GM12872 (cell line): ENCODE measurements at regions not wholly inside any gene's neighbourhood (a gene's known extent, or its start where the extent isn't known, plus 50 kb on each side); places are given as distances from the start of the nearest gene placed in this dataset.

Source experiments
- TF ChIP-seq, protein P1 (sequence below): IDR thresholded peaks from 3 replicates; pipeline ENCODE4 v1.5.1; 2011; ENCODE audit warnings: low read depth, mild to moderate bottlenecking, low read length, moderate library complexity; ENCODE audit not compliant: insufficient read depth

DNA sequence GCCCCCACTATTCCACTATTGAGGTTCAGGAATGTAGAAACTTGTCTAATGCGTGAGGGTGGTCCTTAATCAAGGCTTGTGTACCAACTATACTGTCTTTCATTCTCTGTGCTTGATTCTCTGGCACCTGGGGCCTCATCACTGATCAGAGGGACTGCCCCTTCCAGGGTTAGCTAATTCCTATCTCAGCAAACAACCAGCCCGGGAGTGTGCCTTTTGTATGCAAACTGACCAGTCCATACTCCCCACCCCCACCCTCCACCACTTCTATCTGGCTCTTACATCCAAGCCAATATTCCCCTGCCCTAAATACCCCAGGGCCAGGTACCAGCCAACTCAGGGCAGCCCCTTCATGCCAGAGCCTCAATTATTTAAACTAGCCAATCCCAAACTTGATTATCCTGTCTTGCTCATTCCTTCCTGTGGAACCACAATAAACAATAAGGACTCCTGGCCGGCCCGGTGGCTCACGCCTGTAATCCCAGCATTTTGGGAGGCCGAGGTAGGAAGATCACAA, 59.3 kb downstream of the FTHL17 start:
- TF ChIP-seq, protein P1, sequence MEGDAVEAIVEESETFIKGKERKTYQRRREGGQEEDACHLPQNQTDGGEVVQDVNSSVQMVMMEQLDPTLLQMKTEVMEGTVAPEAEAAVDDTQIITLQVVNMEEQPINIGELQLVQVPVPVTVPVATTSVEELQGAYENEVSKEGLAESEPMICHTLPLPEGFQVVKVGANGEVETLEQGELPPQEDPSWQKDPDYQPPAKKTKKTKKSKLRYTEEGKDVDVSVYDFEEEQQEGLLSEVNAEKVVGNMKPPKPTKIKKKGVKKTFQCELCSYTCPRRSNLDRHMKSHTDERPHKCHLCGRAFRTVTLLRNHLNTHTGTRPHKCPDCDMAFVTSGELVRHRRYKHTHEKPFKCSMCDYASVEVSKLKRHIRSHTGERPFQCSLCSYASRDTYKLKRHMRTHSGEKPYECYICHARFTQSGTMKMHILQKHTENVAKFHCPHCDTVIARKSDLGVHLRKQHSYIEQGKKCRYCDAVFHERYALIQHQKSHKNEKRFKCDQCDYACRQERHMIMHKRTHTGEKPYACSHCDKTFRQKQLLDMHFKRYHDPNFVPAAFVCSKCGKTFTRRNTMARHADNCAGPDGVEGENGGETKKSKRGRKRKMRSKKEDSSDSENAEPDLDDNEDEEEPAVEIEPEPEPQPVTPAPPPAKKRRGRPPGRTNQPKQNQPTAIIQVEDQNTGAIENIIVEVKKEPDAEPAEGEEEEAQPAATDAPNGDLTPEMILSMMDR = no peak

- TF ChIP-seq, protein P1 = no peak
Observed at GRCh38 chrX:31007321-31007720, 64.5 kb downstream of the FTHL17 start.

DNA sequence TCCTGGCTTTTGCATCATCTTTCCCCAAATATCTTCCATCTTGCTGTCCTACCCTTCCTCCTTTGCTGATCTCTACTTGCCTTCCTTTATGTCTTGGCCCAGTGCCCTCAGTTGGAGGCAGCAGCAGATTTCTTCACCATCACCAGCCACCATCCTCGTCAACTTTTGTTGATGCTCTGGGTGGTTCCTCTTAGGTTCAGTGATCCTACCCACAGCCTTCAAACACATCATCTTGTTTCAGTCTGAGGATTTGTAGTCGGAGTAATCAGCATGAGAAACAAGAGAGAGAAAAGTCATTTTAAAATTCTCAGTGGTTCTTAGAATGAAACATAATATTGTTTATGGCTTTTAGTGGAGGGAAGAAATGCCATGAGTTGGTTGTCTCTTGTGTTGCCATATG, 65.8 kb downstream of the FTHL17 start:
- TF ChIP-seq, protein P1 = no peak

DNA sequence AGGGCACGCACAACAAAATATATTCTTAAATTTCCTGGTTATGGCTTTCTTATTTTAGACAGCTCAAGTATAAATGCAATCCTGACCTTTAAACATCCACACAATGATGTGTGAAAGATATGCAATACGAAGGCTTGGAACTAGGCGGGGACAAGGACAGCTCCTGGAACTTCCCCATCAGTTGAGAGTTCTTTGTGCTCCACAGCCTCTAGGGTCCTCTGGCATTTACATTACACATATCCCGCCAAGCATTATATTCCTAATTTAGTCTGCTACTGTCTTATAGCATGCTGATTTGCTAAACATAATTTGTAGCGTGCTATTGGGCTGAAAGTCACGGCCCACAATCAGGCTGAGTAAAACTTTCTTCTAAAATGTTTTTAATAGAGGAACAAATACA, 74.4 kb downstream of the FTHL17 start:
- TF ChIP-seq, protein P1 = no peak

DNA sequence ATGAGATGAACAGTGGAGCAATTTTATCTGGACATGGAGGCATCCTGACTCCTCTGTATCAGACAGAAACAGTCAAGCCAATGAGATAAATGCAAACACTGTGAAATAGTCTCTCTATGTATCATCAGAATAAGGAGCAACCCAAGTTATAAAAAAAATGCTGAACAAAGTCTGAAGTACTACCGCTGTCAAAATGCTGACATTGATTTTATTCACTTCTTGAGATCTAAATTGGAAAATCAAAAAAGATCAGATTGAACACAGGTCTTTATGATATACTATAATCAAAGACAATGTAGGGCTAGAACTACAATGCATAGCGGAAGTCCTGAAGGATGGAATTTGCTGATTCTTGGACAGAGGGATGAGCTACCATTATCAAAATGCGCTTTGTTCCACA, 76.1 kb downstream of the FTHL17 start:
- TF ChIP-seq, protein P1 = no peak

DNA sequence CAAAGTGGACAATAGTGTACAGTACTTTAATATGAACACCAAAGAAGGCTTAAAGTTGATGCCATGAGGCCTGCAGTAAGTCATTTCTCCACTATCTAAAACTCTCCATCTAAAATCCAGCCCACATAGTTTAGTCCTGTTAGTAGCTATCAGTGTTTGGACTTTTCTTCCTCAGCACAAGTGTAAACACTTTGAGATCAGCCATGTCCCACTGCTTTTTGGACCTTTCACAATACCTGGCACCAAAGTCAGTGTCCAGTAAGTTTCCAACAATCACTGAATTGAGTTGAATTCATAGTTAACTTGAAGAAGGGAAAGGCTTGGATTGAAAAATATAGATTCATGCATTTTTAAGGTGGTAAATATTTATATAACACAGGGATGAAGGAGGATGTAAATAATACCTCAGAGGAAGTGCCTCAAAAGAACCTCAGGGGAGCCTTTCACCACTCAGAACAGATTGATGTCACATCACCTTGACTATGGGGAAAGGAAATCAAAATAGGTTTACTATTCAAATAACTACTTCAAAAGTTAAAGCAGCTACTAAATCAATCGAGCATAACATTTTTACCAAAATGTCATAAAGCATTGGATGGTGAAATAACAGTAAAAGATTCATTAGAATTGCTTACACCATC, 76.7 kb downstream of the FTHL17 start:
- TF ChIP-seq, protein P1 = no peak

GRCh38 chrX:30992381-30992904, 79.4 kb downstream of the FTHL17 start:
- TF ChIP-seq, protein P1 = no peak
